Stimulated activated CD8-positive, alpha-beta memory T cell treated with anti-CD3 and anti-CD28 coated beads, Interleukin-15, amount 100 ng/mL, for 48 hours (primary cell): ENCODE measurements at regions not wholly inside any gene's neighbourhood (a gene's known extent, or its start where the extent isn't known, plus 50 kb on each side); places are given as distances from the start of the nearest gene placed in this dataset.
"Not testable (repeated sequence)": the region's sequence is repeated elsewhere in the genome, so short reads cannot be mapped to it uniquely, and the experiment has no call there.

Source experiments
- DNase-seq, 2 donors: peaks; one replicate each; pipeline ENCODE4 v3.0.0-alpha.2; 2020; ENCODE audit warnings: low read depth in 2 of 2

DNA sequence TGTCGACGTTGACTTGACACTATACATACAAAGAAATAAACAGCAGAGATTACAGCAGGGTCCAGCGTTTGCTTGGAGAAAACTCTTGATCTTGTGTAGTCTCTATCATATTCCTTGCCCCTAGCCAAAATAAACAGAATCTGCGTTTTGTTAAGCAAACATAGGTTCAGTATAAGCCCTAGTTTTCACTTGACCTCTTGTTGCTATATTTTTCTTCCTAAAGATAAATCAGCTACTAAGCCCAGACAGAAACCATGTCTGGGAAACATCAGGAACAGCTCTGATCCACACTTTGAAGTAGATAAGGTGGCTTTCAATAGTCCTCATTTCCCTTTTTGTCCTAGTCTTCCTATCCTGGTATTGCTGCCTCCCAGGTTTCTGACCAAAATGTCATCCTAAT is 328.2 kb upstream of the MAGI2 start:
- no peak for DNase-seq

DNA sequence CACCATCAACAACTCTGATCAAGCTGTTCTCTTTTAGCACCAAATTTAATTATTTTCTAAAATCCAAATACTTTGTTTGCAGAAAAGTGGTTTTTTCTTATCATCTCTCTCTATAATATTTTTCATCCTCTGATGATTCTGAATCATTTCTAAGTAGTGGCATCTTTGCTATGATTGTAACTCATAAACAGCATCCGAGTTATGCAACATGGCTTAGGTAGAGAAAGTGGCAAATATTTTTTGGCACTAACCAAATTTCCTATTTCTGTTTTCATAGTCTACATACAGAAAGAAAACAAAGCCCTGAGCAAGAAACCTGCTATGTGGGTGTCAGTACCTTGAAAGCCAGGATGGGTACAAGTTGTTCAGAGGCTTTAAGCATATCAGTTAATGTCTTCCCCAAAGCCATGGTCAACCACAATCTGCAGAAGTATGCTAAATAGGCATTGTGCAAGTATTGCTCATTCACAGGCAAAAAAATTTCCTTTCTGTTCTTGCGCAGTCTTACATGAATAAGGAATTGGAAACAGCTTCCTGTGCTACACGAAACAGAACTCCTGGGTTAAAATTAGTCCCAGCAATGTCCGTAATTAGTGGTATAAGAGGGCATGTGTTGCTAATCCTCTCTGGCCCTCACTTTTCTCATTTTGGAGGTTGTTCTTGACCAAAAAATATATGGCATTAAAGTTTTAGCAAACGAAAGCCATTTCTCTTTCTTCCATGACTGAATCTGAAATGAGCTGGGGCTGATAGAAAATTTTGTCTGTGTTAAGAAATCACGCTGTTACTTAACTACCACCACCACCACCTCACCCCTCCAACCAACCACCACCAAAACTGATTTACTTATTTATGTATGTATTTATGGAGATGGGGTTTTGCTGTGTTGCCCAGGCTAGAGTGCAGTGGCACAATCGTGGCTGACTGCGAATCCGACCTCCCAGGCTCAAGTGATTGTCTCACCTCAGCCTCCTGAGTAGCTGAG is 325.6 kb upstream of the MAGI2 start:
- no peak for DNase-seq

GRCh38 chr7:79775911-79776310 is 322.4 kb upstream of the MAGI2 start:
- DNase-seq, result no peak

GRCh38 chr7:79774150-79774549 is 320.7 kb upstream of the MAGI2 start:
- no peak for DNase-seq

DNA sequence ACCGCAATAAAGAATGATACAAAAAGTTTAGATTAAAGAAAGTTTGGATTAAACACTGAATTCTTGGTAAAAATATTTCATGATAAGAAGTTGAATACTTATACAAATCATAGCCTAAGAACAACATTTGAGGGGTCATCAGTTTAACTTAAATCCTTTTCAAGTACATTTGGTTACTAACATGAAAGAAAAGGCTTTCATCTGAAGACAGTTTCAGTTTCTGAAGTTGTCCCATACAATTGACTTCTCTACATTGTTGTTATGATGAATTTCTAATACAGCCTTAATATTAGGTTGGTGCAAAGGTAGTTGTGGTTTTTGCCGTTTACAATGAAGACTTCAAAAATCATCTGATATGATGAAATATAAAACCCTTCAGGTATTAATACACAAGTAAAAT is 317.5 kb upstream of the MAGI2 start:
- DNase-seq, result no peak

DNA sequence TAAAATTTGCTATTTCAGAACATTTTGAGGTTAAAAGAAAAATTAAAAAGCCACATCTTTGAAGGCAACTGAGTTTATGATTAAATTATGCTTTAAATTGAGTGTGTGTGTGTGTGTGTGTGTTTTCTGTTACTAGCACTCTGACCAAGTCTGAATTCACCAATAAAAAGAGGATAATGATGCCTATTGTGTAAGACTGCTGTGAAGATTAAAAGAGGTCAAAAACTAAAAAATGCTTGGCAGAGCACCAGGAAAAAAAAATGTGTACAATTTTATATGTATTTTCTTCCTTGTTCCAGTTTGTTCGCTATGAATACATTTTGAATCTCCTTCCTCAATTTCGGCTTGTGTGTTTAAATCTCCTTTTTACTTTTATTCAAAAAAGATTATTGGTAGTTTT is 316.6 kb upstream of the MAGI2 start:
- no peak for DNase-seq

DNA sequence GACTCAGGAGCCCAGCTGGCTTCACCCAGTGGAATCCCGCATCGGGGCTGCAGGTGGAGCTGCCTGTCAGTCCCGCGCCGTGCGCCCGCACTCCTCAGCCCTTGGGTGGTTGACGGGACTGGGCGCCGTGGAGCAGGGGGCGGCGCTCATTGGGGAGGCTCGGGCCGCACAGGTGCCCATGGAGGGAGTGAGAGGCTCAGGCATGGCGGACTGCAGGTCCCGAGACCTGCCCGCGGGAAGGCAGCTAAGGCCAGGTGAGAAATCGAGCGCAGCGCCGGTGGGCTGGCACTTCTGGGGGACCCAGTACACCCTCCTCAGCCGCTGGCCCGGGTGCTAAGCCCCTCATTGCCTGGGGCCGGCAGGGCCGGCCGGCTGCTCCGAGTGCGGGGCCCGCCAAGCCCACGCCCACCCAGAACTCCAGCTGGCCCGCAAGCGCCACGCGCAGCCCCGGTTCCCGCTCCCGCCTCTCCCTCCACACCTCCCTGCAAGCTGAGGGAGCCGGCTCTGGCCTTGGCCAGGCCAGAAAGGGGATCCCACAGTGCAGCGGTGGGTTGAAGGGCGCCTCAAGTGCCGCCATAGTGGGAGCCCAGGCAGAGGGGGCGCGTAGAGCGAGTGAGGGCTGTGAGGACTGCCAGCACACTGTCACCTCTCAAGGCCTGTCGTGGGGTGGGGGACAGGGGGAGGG is 314.6 kb upstream of the MAGI2 start:
- not testable (repeated sequence) for DNase-seq

DNA sequence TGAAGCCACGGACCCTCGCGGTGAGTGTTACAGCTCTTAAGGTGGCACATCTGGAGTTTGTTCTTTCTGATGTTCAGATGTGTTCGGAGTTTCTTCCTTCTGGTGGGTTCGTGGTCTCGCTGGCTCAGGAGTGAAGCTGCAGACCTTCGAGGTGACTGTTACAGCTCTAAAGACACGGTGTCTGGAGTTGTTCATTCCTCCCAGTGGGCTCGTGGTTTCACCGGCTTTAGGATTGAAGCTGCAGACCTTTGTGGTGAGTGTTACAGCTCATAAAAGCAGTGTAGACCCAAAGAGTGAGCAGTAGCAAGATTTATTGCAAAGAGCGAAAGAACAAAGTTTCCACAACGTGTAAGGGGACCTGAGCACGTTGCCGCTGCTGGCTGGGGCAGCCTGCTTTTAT is 313.7 kb upstream of the MAGI2 start:
- DNase-seq, result not testable (repeated sequence)

DNA sequence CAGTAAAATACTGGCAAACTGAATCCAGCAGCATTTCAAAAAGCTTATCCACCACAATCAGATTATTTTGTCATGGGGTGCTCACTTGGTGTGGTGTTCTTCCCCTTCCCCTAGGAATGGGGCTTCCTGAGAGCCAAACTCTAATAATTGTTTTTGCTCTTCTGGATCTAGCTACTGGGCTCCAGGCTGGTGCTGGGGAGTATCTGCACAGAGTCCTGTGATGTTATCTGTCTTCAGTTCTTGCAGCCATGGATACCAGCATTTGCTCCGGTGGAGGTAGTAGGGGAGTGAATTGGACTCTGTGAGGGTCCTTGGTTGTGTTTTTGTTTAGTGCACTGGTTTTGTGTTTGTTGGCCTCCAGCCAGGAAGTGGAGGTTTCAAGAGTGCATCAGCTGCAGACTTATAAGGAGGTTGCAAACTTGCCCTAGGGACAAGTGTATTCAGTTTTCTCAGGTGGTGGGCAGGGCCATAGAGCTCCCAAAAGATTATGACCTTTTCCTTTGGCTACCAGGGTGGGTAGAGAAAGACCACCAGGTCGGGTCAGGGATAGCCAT is 308.5 kb upstream of the MAGI2 start:
- no peak for DNase-seq

- not testable (repeated sequence) for DNase-seq
These were observed 297.5 kb upstream of the MAGI2 start for GRCh38 chr7:79750941-79751340.

- DNase-seq, result no peak
These were observed 296.4 kb upstream of the MAGI2 start for GRCh38 chr7:79749856-79750255.

DNA sequence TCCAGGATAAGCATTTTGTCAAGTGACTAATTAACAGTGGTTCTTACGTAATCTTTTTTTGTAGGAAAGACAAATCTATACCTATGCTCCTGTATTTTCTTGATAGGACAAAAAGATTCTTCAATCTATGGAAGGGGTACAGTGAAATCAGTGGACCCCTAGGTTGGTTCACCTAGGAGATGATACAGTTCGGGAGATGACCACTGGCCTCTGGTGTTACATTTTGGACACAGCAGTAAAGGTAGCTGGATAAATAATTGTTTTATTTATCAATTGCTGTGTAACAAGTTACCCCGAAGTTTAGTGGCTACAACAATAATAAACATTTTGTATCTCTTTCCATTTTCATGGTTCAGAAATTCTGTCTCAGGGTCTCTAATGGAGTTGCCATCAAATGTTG is 288.2 kb upstream of the MAGI2 start:
- DNase-seq, result no peak

- DNase-seq, result no peak
These were observed 286.6 kb upstream of the MAGI2 start for GRCh38 chr7:79740076-79740475.

- not testable (repeated sequence) for DNase-seq
These were observed 285.7 kb upstream of the MAGI2 start for GRCh38 chr7:79739036-79739709.

GRCh38 chr7:79736418-79736817 is 283.0 kb upstream of the MAGI2 start:
- DNase-seq, result no peak

- DNase-seq, result no peak
These were observed 281.5 kb upstream of the MAGI2 start for GRCh38 chr7:79735012-79735411.

DNA sequence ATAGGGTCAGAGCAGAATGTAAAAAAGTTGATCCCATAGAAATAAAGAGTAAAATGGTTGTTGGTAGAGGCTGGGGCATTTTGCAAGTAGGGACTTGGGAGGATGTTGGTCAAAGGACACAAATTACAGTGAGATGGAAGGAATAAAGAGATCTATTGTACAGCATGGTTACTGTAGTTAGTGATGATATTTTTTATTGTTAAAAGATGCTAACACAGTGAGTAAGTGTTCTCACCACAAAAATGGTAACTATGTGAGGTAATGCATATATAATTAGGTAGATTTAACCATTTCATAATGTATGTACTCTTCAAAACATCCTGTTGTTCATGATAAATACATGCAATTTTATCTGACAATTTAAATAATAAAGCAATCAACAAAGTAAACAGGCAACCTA is 280.7 kb upstream of the MAGI2 start:
- DNase-seq, result no peak

DNA sequence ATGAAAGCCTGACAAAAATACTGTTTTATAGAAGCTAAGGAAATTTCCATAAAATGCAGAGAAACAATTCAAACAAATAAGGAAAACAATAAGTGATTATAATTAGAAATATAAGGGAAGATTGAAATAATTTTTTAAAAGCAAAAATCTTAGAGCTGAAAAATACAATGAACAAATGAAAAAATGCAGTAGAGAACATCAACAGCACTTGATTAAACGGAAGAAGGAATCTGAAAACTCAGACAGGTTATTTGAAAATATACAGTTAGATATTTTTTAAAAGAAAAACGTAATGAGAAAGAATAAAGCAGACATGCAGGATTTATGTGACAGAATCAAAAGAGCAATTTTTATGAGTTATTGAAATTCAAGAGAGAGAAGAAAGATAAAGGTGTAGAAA is 279.1 kb upstream of the MAGI2 start:
- no peak for DNase-seq

- DNase-seq, result no peak
These were observed 277.5 kb upstream of the MAGI2 start for GRCh38 chr7:79730971-79731370.

DNA sequence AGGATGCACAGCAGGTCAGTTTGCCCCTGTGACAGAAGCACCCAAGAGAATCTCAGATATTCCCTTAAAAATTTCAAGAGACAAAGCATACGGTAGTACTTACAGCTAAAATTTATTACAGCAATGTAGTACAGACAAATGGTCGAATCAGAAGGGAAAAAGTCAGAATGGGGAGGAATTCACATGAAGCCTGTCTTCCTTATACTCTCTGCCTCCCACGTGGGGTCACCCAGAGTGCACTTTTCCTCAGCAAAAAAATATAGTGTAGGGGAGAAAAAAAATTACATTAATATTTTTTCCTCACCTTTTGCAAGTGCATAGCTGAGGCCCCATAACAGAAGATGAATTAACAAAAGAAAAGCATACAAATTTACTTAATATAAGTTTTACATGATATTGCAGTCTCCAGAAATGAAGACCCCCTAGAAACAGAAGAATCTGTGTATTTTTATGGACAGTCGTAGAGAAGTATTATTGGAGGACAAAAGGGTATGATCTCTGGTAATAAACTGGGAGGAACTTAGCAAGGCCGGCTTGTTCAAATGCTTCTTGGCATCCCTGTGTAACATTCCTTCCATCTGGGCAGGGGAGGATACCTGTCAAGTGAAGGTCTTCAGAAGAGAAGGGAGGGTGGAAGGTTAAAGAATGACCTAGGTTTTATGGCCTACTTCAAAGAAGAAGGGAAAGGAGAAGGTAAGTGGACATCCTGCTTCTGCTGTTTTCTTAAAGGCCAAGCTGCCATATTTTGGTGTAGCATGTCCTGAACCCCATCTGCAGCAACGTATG is 270.6 kb upstream of the MAGI2 start:
- no peak for DNase-seq

DNA sequence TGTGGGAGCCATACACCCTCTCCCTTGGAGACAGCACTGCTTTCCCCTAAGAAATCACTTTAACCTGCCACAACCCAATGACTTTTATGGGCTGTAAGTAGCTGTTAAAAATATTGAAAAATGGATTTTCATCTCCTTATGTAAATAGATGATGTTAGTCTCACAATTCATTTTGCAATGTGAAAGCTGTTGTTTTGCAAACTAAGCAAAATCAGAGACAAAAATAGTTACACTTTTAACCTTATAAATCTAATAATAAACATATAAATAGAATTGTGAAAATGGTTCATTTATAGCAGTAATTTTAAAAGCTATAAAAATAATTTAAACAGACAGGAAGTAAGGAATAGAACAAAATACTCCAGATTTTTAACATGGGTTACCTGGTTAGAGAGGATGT is 268.8 kb upstream of the MAGI2 start:
- DNase-seq, result no peak
